Spleen (tissue), 11 donors: ENCODE measurements at regions not wholly inside any gene's neighbourhood (a gene's known extent, or its start where the extent isn't known, plus 50 kb on each side); places are given as distances from the start of the nearest gene placed in this dataset.

ENCODE experiments used
- DNase-seq: peaks from one replicate; pipeline ENCODE4 v3.0.0-alpha.2; 2020
- H3K27ac ChIP-seq, 8 donors: fragments of 200-600 bp; sonication (generic) in 7 of 8; 1 replicate in 4 of 8; 2 replicates in 4 of 8; pipeline versions ENCODE4 v1.5.0 to v1.8.0; 2016 to 2021; ENCODE audit warnings: inconsistent platforms in 4 of 8, mild to moderate bottlenecking in 4 of 8, moderate library complexity in 1 of 8
- H3K27me3 ChIP-seq, 7 donors: fragments of 200-600 bp; sonication (generic) in 6 of 7; replicated peaks in 1 of 7; 1 replicate in 4 of 7; 2 replicates in 3 of 7; pipeline versions ENCODE4 v1.5.0 to v1.8.0; 2016 to 2021; ENCODE audit warnings: inconsistent platforms in 3 of 7, mild to moderate bottlenecking in 1 of 7
- H3K36me3 ChIP-seq, 6 donors: fragments of 200-600 bp; sonication (generic) in 5 of 6; 1 replicate in 4 of 6; 2 replicates in 2 of 6; pipeline versions ENCODE4 v1.5.0 to v1.8.0; 2016 to 2021; ENCODE audit warnings: inconsistent platforms in 2 of 6
- H3K4me1 ChIP-seq, 6 donors: fragments of 200-600 bp; sonication (generic) in 5 of 6; 1 replicate in 3 of 6; 2 replicates in 3 of 6; pipeline versions ENCODE4 v1.5.0 to v1.8.0; 2016 to 2021; ENCODE audit warnings: inconsistent platforms in 3 of 6
- H3K4me3 ChIP-seq, 8 donors: fragments of 200-600 bp; sonication (generic) in 7 of 8; 1 replicate in 4 of 8; 2 replicates in 4 of 8; pipeline versions ENCODE4 v1.5.0 to v1.8.0; 2016 to 2021; ENCODE audit warnings: inconsistent platforms in 4 of 8, mild to moderate bottlenecking in 4 of 8, moderate library complexity in 2 of 8
- H3K9me3 ChIP-seq, 8 donors: fragments of 200-600 bp; sonication (generic) in 7 of 8; 1 replicate in 4 of 8; 2 replicates in 4 of 8; pipeline versions ENCODE4 v1.5.0 to v1.8.0; 2016 to 2021; ENCODE audit warnings: inconsistent platforms in 4 of 8
- POLR2A ChIP-seq, 3 donors: fragments of 450-650 bp; IDR thresholded peaks; one replicate each; pipeline ENCODE4 v1.5.1; 2017; ENCODE audit warnings: antibody characterized with exemption in 3 of 3, mild to moderate bottlenecking in 1 of 3
- POLR2AphosphoS5 ChIP-seq, 3 donors: sonication (generic); formaldehyde crosslinking; IDR thresholded peaks; one replicate each; pipeline ENCODE4 v1.5.1; 2017; ENCODE audit warnings: antibody characterized with exemption in 3 of 3
- WGBS, 5 donors: extraction: QIAGEN DNeasy Blood & Tissue Kit in 3 of 5; methylation state at CpG; one replicate each; pipeline versions ENCODE4 v1.1.5 to v1.1.7; 2013 to 2018; 5-methylcytosine and 5-hydroxymethylcytosine counted together
- intact Hi-C: fragments of 100-400 bp; cut with DNase I; formaldehyde crosslinking; loops from one replicate; pipeline ENCODE4 v1.15.0; 2023; ENCODE audit warnings: low total_unique reads
- TF ChIP-seq, protein P1 (sequence below), 11 experiments: fragments of 200-600 bp in 7 of 11; fragments of 450-650 bp in 4 of 11; sonication (generic) in 4 of 11; IDR thresholded peaks in 8 of 11; conservative IDR thresholded peaks in 3 of 11; 1 replicate in 7 of 11; 2 replicates in 4 of 11; pipeline versions ENCODE4 v1.4.0 to v1.8.0; 2016 to 2021; ENCODE audit warnings: antibody characterized with exemption in 11 of 11, inconsistent platforms in 4 of 11, mild to moderate bottlenecking in 1 of 11
- donor health status: healthy with polysubstance abuse.
- donor health status: DM: no; HTN: no; CAD: no; lungs with moderate emphysema.
- donor health status: DM: no; HTN: no; CAD: no.
- donor health status: Bipolar disorder and iron deficiency.
- donor health status: healthy.
- donor health status: DM: no; HTN: no; CAD: no.
- donor health status: DM: yes; HTN: yes; CAD: no.

DNA sequence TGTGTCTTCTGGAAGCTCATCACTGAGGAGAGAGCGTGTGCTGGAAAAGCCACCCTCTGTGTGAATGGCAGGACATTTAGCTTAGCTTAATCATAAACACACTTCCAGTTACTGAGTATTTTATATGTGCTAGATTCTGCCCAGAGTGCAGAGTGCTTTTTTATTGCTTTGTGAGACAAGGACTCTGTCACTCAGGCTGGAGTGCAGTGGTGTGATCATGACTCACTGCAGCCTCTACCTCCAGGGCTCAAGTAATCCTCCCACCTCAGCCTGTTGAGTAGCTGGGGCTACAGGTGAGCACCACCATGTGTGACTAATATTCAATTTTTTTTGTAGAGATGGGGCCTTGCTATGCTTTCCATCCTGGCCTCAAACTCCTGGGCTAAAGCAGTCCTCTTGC is 61.4 kb upstream of the IRX3 start:
- peaks cover 0 to 4% (median 0%) of the 10 kb centered on the region in 8 donors for H3K9me3 ChIP-seq
- DNase-seq: no peak
- no peak overlapping the region for H3K4me3 ChIP-seq
- no peaks in the 10 kb centered on the region for H3K4me1 ChIP-seq
- intact Hi-C loops: no loop called here
- H3K27ac ChIP-seq: no peak overlapping the region
- no peaks in the 10 kb centered on the region for H3K36me3 ChIP-seq
- no peak for TF ChIP-seq POLR2AphosphoS5 (IDR thresholded peaks at IDR 0.05)
- TF ChIP-seq POLR2A (IDR thresholded peaks at IDR 0.05): no peak
- TF ChIP-seq, protein P1, sequence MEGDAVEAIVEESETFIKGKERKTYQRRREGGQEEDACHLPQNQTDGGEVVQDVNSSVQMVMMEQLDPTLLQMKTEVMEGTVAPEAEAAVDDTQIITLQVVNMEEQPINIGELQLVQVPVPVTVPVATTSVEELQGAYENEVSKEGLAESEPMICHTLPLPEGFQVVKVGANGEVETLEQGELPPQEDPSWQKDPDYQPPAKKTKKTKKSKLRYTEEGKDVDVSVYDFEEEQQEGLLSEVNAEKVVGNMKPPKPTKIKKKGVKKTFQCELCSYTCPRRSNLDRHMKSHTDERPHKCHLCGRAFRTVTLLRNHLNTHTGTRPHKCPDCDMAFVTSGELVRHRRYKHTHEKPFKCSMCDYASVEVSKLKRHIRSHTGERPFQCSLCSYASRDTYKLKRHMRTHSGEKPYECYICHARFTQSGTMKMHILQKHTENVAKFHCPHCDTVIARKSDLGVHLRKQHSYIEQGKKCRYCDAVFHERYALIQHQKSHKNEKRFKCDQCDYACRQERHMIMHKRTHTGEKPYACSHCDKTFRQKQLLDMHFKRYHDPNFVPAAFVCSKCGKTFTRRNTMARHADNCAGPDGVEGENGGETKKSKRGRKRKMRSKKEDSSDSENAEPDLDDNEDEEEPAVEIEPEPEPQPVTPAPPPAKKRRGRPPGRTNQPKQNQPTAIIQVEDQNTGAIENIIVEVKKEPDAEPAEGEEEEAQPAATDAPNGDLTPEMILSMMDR (IDR thresholded peaks at IDR 0.05 in 8 of 11, conservative IDR thresholded peaks at IDR 0.05 in 3 of 11): no peak
- H3K27me3 ChIP-seq: peaks cover 0 to 28% (median 0%) of the 10 kb centered on the region in 7 donors
- 84 to 100% (median 92%) methylated on average over 1 of the region's 1 CpG for WGBS, 5 donors

DNA sequence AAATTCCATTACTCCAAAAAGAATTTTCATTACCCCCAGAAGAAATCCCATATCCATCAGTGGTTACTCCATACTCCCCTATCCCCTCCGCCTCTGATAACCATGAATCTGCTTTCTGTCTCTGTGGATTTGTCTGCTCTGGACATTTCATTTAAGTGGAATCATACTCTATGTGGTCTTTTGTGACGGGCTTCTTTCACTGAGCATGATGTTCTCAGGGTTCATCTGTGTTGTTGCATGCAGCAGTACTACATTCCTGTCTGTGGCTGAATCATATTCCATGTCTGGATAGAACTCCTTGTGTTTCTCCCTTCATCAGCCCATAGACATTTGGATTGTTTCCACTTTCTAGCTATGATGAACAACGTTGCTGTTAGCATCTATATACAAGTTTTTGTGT is 59.5 kb upstream of the IRX3 start:
- Histone ChIP-seq H3K4me1 (no peaks in the 10 kb centered on the region), H3K27me3 (peaks cover 0 to 31% (median 0%) of the 10 kb centered on the region in 7 donors), H3K4me3 (no peak overlapping the region), H3K36me3 (no peaks in the 10 kb centered on the region), H3K27ac (no peak overlapping the region), H3K9me3 (peaks cover 0 to 4% (median 0%) of the 10 kb centered on the region in 8 donors)
- TF ChIP-seq, protein P1 (IDR thresholded peaks at IDR 0.05 in 8 of 11, conservative IDR thresholded peaks at IDR 0.05 in 3 of 11): no peak
- TF ChIP-seq POLR2A (IDR thresholded peaks at IDR 0.05) (no peak), POLR2AphosphoS5 (IDR thresholded peaks at IDR 0.05) (no peak)
- no peak for DNase-seq
- 69 to 81% (median 77%) methylated on average over 3 of the region's 3 CpGs for WGBS, 5 donors
- intact Hi-C loops: no loop called here

DNA sequence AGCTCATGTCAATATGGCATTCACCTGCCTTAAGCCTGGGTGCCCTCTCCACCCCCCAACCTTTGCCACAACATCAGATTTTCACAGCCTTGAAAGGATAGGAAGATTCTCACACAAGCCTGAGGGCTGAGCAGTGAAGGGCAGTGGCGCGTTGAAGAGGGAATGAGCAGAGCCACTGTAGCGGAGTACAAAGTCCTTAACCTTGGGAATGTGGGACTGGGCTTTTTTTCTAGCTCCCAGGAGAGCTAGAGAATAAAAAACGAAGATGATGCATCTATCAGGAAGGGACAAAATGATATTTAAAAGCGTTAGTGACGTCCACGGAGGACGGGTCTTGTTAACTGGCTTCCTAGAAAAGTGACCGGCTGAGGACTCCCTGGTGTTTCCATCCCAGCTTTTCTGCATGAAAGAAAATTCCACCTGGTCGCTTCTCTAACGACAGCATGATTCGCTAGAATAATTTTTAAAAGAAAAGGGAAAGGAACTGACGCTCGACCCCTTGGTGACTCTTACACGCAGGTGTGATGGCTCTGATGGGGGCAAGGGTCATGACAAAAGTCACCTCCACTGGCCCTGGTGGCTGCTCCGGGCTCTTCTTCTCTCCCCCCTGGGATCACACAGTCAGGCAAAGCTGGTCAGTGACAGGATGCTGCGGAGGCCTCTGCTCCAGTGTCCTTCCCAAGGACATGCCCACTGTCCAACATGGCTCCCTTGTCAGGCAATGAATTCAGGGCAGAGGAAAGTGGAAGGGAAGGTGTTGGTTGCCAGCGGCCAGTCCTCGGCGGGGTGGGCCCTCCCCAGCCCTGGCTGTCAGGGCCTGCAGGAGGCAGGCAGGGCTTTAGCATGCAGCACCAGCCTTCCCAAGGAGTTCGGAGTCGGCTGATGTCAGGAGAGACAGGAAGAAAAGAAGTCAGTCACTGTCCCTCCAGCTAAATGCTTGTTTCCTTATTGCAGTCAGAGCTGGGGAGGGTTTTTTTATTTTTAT is 58.4 kb upstream of the IRX3 start:
- H3K9me3 ChIP-seq: peaks cover 0 to 4% (median 0%) of the 10 kb centered on the region in 8 donors
- no peaks in the 10 kb centered on the region for H3K36me3 ChIP-seq
- DNase-seq: no peak
- no peak for TF ChIP-seq POLR2A (IDR thresholded peaks at IDR 0.05)
- no peak for TF ChIP-seq POLR2AphosphoS5 (IDR thresholded peaks at IDR 0.05)
- TF ChIP-seq, protein P1 (IDR thresholded peaks at IDR 0.05 in 8 of 11, conservative IDR thresholded peaks at IDR 0.05 in 3 of 11): no peak
- no peak overlapping the region for H3K27ac ChIP-seq
- no peaks in the 10 kb centered on the region for H3K4me1 ChIP-seq
- intact Hi-C loops: no loop called here
- 67 to 75% (median 71%) methylated on average over 22 of the region's 22 CpGs for WGBS, 5 donors
- H3K4me3 ChIP-seq: no peak overlapping the region
- H3K27me3 ChIP-seq: peaks cover 0 to 36% (median 0%) of the 10 kb centered on the region in 7 donors

DNA sequence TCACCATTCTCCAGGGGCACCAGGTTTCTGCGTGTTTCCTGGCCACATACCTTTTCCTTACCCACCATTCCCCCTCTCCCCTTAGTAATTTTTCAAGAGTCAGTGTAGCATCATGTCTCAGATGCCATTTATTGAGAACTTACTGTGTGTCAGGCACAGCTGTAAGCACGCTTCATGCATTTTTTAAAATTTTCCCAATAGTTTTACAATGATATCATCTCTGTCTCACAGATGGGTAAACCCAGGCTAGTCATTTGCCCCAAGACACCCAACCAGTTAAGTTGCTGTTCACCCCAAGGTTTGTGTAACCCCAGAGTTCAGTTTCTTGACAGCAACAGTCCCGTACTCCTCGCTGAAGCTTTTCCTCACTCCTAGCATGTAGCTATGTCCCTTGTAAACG is 56.4 kb upstream of the IRX3 start:
- Histone ChIP-seq H3K27me3 (peaks cover 0 to 36% (median 0%) of the 10 kb centered on the region in 7 donors), H3K9me3 (no peaks in the 10 kb centered on the region), H3K27ac (no peak overlapping the region), H3K4me3 (no peak overlapping the region), H3K4me1 (no peaks in the 10 kb centered on the region), H3K36me3 (no peaks in the 10 kb centered on the region)
- intact Hi-C loops: no loop called here
- DNase-seq: no peak
- WGBS, 5 donors: 78 to 85% (median 82%) methylated on average over 5 of the region's 5 CpGs
- TF ChIP-seq, protein P1 (IDR thresholded peaks at IDR 0.05 in 8 of 11, conservative IDR thresholded peaks at IDR 0.05 in 3 of 11): no peak
- TF ChIP-seq POLR2A (IDR thresholded peaks at IDR 0.05) (no peak), POLR2AphosphoS5 (IDR thresholded peaks at IDR 0.05) (no peak)
